ENCODE measurements at regions not wholly inside any gene's neighbourhood (a gene's known extent, or its start where the extent isn't known, plus 50 kb on each side); places are given as distances from the start of the nearest gene placed in this dataset.
"Not testable (repeated sequence)": the region's sequence is repeated elsewhere in the genome, so short reads cannot be mapped to it uniquely, and the experiment has no call there.

- DNase-seq = no peak
These were observed 1920.9 kb upstream of the PCDH20 start for GRCh38 chr13:63336549-63336948.

- DNase-seq = no peak
These were observed 1911.9 kb upstream of the PCDH20 start for GRCh38 chr13:63327584-63327983.

- DNase-seq = no peak
These were observed 1907.8 kb upstream of the PCDH20 start for GRCh38 chr13:63323441-63323840.

- no peak for DNase-seq
These were observed 1895.9 kb upstream of the PCDH20 start for GRCh38 chr13:63311587-63311986.

DNA sequence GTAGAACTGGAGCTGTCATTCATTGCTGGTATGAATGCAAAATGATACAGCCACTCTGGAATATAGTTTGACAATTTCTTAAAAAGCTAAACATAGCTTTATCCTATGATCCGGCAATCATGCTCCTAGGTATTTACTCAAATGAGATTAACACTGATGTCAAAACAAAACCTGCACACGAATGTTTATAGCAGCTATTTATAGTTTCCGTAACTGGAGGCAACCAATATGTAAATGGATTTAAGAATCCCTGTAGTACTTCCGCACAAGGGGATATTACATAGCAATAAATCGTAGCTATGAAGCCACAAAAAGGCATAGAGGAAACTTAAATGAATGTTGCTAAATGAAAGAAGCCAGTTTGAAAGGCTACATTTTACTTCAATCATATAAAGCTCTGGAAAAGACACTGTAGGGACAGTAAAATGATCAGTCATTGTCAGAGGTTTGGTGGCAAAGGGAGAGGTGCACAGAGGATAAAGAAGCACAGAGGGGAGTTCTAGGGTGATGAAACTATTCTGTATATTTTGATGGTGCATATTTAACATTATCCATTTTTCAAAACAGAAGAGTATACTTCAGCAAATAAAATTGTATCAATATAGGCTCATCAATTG, 1893.0 kb upstream of the PCDH20 start:
- DNase-seq = no peak

DNA sequence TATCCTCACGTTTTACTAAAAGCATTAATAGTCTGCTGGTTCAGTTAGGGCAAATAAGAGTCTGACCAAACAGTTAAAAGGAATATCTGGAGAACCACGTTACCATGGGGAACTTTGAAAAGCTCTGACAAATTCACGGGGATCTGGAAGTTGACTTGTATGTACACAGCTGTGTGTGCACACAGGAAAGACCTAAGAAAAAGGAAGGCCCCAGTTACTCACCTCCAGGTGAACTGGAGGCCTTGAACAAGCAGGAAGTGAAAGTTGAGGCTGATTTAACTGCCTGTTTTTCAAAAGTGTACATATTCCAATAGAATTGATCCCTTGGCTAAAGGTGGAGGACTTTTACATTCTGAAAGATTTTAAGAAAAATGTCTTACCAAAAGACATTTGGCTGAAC, 1891.6 kb upstream of the PCDH20 start:
- no peak for DNase-seq

DNA sequence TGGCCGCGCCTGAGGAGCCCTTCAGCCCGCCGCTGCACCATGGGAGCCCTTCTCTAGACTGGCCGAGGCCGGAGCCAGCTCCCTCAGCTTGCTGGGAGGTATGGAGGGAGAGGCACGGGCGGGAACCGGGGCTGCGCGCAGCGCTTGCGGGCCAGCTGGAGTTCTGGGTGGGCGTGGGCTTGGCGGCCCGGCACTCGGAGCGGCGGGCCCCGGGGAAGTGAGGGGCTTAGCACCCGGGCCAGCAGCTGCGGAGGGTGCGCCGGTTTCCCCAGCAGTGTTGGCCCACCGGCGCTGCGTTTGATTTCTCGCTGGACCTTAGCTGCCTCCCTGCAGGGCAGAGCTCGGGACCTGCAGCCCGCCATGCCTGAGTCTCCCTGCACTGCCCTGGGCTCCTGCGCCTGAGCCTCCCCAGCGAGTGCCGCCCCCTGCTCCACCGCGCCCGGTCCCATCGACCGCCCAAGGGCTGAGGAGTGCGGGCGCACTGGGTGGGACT, 1890.0 kb upstream of the PCDH20 start:
- no peak for DNase-seq

GRCh38 chr13:63304497-63304896, 1888.8 kb upstream of the PCDH20 start:
- no peak for DNase-seq

DNA sequence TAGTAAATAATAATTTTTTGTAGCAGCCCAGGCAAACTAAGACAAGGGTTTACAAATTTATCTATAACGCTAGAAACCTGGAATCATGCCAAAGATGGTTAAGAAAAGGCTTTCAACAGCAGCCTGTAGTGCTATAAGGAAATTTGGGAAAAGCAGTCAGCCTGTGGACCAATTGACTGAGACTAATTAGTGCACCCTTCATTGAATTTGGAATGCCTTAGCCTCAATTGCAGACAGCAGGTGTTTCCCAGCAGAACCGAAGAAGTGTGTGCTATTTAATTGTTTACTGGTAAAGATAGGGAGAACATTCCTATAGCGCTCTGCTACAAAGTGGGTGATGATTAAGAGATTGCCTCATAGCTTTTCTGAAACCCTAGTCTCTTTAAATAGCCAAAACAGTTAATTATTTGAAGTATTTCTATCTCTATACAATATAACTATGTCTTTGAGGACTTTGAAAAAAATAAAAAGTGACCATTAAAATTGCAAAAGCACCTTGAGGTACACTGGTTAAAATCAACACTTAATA, 1884.3 kb upstream of the PCDH20 start:
- DNase-seq = no peak

DNA sequence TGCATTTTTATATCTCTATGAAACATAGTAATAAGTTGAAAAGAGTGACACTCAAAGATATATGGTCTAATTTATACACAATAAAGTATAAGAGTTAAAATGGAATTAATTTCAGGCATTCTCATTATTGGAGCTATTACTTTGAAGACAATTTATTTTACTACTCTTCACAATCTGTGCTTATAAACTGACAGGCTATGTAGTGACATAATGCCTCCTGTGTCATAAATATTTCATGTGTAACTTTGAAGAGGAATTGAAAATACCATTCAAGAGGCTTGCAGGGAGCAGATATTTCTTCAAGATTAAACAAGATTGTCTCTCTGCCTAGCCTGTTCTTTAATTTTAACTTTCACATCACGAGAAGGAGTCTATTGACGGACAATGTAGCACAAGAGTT, 1881.5 kb upstream of the PCDH20 start:
- no peak for DNase-seq

DNA sequence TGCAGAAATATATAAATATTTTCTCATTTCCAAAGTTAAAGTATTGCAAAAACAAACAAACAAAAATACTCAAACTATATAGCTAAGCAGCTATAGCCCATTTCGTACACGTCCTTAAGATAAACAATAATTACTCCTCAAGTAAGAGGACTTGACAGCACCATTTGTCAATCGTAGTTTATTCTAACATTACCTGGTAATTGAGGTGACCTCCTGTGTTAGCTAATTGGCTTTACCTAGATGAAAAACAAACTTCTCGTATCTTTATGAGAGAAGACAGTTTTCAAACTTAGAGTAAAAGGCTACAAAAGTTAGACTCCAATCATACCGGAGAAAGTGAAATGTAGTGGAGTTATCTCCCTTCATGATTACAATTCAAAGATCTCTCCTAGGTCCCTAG, 1876.1 kb upstream of the PCDH20 start:
- no peak for DNase-seq

GRCh38 chr13:63288576-63288975, 1872.9 kb upstream of the PCDH20 start:
- no peak for DNase-seq

GRCh38 chr13:63287926-63288325, 1872.3 kb upstream of the PCDH20 start:
- DNase-seq = no peak

GRCh38 chr13:63285426-63285825, 1869.8 kb upstream of the PCDH20 start:
- no peak for DNase-seq

GRCh38 chr13:63279136-63279535, 1863.5 kb upstream of the PCDH20 start:
- DNase-seq = no peak

DNA sequence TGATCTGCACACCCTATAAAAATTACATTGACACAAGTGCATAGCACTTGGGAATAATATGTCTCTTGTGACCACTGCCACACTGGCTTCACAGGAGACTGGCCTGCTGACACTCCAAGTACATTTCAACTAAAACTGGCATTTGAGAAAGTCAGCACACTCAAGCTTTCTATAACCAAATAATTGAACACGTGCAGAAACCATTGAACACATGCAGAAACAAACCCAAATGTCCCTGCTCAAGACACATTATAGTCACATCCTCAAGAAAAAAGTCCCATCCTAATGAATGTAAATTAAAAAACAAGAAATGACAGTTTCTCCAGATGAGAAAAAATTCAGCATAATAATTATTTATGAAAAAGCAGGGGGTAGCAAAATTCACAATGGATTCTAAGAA, 1859.1 kb upstream of the PCDH20 start:
- no peak for DNase-seq

GRCh38 chr13:63249411-63250187, 1834.0 kb upstream of the PCDH20 start:
- DNase-seq = no peak

- not testable (repeated sequence) for DNase-seq
These were observed 1821.2 kb upstream of the PCDH20 start for GRCh38 chr13:63236667-63237396.

DNA sequence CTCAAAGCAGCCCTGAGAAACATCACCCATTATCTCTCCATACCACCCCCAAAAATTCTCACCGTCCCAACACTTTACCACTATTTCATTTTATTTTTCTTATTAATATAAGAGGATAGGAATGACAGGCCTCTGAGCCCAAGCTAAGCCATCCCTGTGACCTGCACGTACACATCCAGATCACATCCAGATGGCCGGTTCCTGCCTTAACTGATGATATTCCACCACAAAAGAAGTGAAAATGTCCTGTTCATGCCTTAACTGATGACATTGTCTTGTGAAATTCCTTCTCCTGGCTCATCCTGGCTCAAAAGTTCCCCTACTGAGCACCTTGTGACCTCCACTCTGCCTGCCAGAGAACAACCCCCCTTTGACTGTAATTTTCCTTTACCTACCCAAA, 1802.9 kb upstream of the PCDH20 start:
- not testable (repeated sequence) for DNase-seq

DNA sequence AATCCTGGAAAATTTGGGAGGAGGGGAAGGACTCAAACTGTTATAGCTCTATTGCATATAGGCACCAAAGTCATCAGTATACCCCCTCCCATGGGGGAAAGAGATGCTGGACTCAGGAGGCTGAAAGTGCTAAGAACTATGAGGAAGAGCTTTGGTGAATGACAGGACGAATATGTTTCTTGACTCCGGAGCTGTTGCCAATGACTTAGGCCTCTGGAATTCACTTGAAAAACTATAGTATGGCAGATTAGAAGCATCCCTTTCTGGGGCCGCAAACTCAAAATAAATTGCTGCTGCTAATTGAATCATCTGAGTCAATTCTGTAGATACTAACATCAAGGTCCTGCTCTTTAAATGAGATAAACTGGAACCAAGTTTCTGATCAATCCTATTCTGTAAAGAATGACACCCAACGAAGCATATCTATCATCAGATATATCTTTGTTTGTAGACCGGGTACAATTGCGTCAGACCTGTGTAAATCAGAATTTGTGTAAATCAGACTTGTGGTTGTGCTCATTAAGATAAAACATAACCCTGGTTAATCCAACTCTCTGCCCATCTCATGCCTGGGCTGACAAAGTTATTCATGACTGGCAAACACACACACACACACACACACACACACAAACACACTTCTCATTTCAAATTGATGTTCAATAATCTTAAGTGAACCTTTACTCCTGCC, 1793.8 kb upstream of the PCDH20 start:
- no peak for DNase-seq

DNA sequence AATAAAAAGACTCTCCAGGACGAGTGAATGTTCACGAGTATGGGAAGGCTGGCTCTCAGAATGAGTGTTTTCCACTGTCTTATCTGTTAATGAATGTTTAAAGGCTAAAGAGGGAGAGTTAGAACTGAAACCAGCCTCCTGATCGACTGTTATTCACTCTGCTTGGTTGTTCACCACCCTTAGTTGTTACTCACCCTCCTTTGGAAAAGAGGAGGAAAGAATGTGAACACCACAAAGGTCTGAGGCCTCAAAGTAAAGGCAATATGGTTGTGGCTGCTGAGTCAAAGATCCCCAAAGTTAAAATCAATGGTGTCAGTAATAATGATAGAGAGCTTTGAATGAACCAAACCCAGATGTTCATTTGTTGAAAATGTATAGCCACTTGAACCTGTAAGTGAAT, 1793.2 kb upstream of the PCDH20 start:
- no peak for DNase-seq

DNA sequence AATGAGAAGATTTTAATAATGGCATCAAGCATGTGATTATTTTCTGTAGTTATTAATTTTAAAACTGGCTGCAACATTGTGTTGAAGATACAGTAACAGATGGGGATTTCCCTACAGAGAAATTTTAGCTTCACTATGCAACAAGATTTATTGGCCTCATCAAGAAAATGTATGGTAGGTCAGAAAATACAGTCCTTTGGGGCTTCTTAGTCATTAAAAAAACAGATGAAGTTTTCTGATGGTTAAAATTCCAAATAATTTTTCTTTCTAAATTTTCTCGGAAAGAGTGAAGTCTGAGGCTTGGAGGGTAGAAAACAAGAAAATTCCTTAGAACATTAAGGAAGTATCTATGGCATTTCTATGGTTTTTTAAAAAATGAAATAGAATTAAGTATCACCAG, 1790.8 kb upstream of the PCDH20 start:
- no peak for DNase-seq

DNA sequence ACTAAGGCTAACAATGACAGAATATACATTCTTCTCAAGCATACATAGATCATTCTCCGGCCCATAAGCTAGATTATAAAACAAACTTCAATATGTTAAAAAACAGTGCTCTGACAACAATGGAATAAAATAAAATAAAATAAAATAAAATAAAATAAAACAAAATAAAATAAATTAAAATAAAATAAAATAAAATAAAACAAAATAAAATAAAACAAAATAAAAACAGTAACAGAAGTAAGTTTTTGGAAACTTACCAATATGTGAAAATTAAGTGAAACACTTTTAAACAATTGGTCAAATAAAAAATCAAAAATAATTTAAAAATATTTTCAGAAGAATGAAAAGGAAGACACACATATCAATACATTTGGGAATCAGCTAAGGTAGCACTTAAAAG, 1785.8 kb upstream of the PCDH20 start:
- DNase-seq = no peak

Measured in NCI-H1436 (cell line).